ENCODE measurements at regions not wholly inside any gene's neighbourhood (a gene's known extent, or its start where the extent isn't known, plus 50 kb on each side); places are given as distances from the start of the nearest gene placed in this dataset.

GRCh38 chr2:104465981-104466380 lies 387.9 kb upstream of the POU3F3 start:
- Histone ChIP-seq H3K4me3 (ENCODE audit: low read length) (no peak overlapping the region), H3K4me2 (ENCODE audit: low read length) (no peak overlapping the region), H3K27me3 (ENCODE audit: insufficient read depth, low read depth, low read length) (no peaks in the 10 kb centered on the region), H2AFZ (ENCODE audit: low read depth, low read length) (no peak overlapping the region), H3K9me3 (ENCODE audit: low read length) (no peaks in the 10 kb centered on the region), H3K79me2 (replicated peaks; ENCODE audit: insufficient read depth, low read length) (no peaks in the 10 kb centered on the region), H3F3A (ENCODE audit: insufficient read depth, low read length, poor library complexity, severe bottlenecking) (no peaks in the 10 kb centered on the region), H3K9me2 (ENCODE audit: insufficient read depth, low read length) (no peaks in the 10 kb centered on the region), H3K9ac (ENCODE audit: low read length) (no peak overlapping the region), H3K27ac (ENCODE audit: low read length) (no peak overlapping the region), H4K20me1 (ENCODE audit: insufficient read depth) (no peaks in the 10 kb centered on the region), H3K36me3 (ENCODE audit: insufficient read depth, low read length) (no peaks in the 10 kb centered on the region)
- TF ChIP-seq CTCF (IDR thresholded peaks at IDR 0.05; ENCODE audit: poor library complexity, severe bottlenecking): no peak
- no peak for TF ChIP-seq SMC3 (conservative IDR thresholded peaks at IDR 0.05; ENCODE audit: poor library complexity)
- no peak for TF ChIP-seq EZH2 (IDR thresholded peaks at IDR 0.05; ENCODE audit: borderline replicate concordance, insufficient read depth, low read length, poor library complexity, severe bottlenecking)
- no peak for TF ChIP-seq EP300 (conservative IDR thresholded peaks at IDR 0.05; ENCODE audit: poor library complexity, severe bottlenecking)
- no peak for TF ChIP-seq RAD21 (conservative IDR thresholded peaks at IDR 0.05)
- TF ChIP-seq TAF1 (IDR thresholded peaks at IDR 0.05; ENCODE audit: low read depth): no peak
- no peak for TF ChIP-seq REST (IDR thresholded peaks at IDR 0.05; ENCODE audit: borderline replicate concordance)

- no peak overlapping the region for H3K4me2 ChIP-seq (ENCODE audit: low read length)
- no peaks in the 10 kb centered on the region for H4K20me1 ChIP-seq (ENCODE audit: insufficient read depth)
- H3K27me3 ChIP-seq (ENCODE audit: insufficient read depth, low read depth, low read length): no peaks in the 10 kb centered on the region
- no peak for TF ChIP-seq SMC3 (conservative IDR thresholded peaks at IDR 0.05; ENCODE audit: poor library complexity)
- no peak for TF ChIP-seq EZH2 (IDR thresholded peaks at IDR 0.05; ENCODE audit: borderline replicate concordance, insufficient read depth, low read length, poor library complexity, severe bottlenecking)
- no peak for TF ChIP-seq REST (IDR thresholded peaks at IDR 0.05; ENCODE audit: borderline replicate concordance)
- TF ChIP-seq CTCF (IDR thresholded peaks at IDR 0.05; ENCODE audit: poor library complexity, severe bottlenecking): no peak
- no peak for TF ChIP-seq MXI1 (conservative IDR thresholded peaks at IDR 0.05; ENCODE audit: poor library complexity, severe bottlenecking)
- TF ChIP-seq POLR2AphosphoS5 (IDR thresholded peaks at IDR 0.05): no peak
- TF ChIP-seq TAF1 (IDR thresholded peaks at IDR 0.05; ENCODE audit: low read depth): no peak
- no peak for TF ChIP-seq EP300 (conservative IDR thresholded peaks at IDR 0.05; ENCODE audit: poor library complexity, severe bottlenecking)
- no peak for TF ChIP-seq RAD21 (conservative IDR thresholded peaks at IDR 0.05)
- H2AFZ ChIP-seq (ENCODE audit: low read depth, low read length): no peak overlapping the region
- no peaks in the 10 kb centered on the region for H3K79me2 ChIP-seq (replicated peaks; ENCODE audit: insufficient read depth, low read length)
- no peaks in the 10 kb centered on the region for H3K9me2 ChIP-seq (ENCODE audit: insufficient read depth, low read length)
- no peak overlapping the region for H3K9ac ChIP-seq (ENCODE audit: low read length)
- no peaks in the 10 kb centered on the region for H3K9me3 ChIP-seq (ENCODE audit: low read length)
- no peak overlapping the region for H3K4me3 ChIP-seq (ENCODE audit: low read length)
- no peaks in the 10 kb centered on the region for H3F3A ChIP-seq (ENCODE audit: insufficient read depth, low read length, poor library complexity, severe bottlenecking)
- no peak overlapping the region for H3K27ac ChIP-seq (ENCODE audit: low read length)
- no peaks in the 10 kb centered on the region for H3K36me3 ChIP-seq (ENCODE audit: insufficient read depth, low read length)
These were observed 385.1 kb upstream of the POU3F3 start for GRCh38 chr2:104468846-104469245.
